ENCODE measurements at regions not wholly inside any gene's neighbourhood (a gene's known extent, or its start where the extent isn't known, plus 50 kb on each side); places are given as distances from the start of the nearest gene placed in this dataset.

DNA sequence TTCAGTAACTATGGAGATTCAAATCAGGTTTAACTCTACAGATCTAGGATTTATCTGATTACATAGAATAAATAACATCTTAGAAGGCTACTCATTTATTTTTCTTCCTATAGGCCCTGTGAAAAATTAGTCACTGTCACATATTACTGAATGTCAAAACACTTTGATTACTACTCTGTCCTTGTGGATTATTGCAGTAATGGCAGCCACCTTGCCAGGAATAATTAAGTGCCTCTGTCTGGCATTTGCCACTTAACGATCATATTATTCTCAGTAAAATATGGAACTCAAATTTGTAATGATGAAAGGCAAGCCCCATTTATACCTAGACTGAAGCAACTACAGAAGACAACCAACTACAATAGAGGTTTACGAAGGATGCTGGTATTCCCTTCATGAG is 596.3 kb upstream of the ARPP21 start:
- no peak for TF ChIP-seq POLR2A (IDR thresholded peaks at IDR 0.05; ENCODE audit: low read depth, low read length)
- no peak for TF ChIP-seq MYC (IDR thresholded peaks at IDR 0.05; ENCODE audit: low read depth, low read length)
- TF ChIP-seq EZH2 (IDR thresholded peaks at IDR 0.05; ENCODE audit: borderline replicate concordance, low read depth, low read length, severe bottlenecking): no peak
- TF ChIP-seq, protein P1, sequence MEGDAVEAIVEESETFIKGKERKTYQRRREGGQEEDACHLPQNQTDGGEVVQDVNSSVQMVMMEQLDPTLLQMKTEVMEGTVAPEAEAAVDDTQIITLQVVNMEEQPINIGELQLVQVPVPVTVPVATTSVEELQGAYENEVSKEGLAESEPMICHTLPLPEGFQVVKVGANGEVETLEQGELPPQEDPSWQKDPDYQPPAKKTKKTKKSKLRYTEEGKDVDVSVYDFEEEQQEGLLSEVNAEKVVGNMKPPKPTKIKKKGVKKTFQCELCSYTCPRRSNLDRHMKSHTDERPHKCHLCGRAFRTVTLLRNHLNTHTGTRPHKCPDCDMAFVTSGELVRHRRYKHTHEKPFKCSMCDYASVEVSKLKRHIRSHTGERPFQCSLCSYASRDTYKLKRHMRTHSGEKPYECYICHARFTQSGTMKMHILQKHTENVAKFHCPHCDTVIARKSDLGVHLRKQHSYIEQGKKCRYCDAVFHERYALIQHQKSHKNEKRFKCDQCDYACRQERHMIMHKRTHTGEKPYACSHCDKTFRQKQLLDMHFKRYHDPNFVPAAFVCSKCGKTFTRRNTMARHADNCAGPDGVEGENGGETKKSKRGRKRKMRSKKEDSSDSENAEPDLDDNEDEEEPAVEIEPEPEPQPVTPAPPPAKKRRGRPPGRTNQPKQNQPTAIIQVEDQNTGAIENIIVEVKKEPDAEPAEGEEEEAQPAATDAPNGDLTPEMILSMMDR (IDR thresholded peaks at IDR 0.05; ENCODE audit: extremely low read depth in 1 of 2, insufficient read depth in 1 of 2, low read depth in 1 of 2, low read length in 2 of 2): no peak
- no peak for TF ChIP-seq FOS (IDR thresholded peaks at IDR 0.05; ENCODE audit: borderline replicate concordance, insufficient read depth, low read length)
- no peak for TF ChIP-seq JUN (IDR thresholded peaks at IDR 0.05; ENCODE audit: borderline replicate concordance, insufficient read depth, insufficient read length, low read depth)
- H3K4me3 ChIP-seq (replicated peaks in 1 of 3; ENCODE audit: insufficient read depth in 1 of 3, low read depth in 1 of 3, low read length in 3 of 3): no peak overlapping the region
- FAIRE-seq: no peak
- DNase-seq (ENCODE audit: low read depth, low spot score): no peak
- ChIA-PET CTCF (no interaction called here), POLR2A (no interaction called here)
- no TSS peak for BruUV-seq (replicated peaks)
- H3K9me1 ChIP-seq (replicated peaks; ENCODE audit: control insufficient read depth, extremely low read depth, insufficient read depth, low read length): no peaks in the 10 kb centered on the region
- H3K4me1 ChIP-seq (ENCODE audit: control insufficient read depth, extremely low read depth, insufficient read depth, low read length): no peaks in the 10 kb centered on the region
- no peak overlapping the region for H2AFZ ChIP-seq (ENCODE audit: low read depth, low read length)
- no peaks in the 10 kb centered on the region for H4K20me1 ChIP-seq (replicated peaks; ENCODE audit: control insufficient read depth, extremely low read depth, insufficient read depth, low read length)
- intact Hi-C loops (cut with micrococcal nuclease): no loop called here
- no peaks in the 10 kb centered on the region for H3K79me2 ChIP-seq (ENCODE audit: control insufficient read depth, insufficient read depth, low read length)
- dilution Hi-C loops (cut with MboI; ENCODE audit: extremely low pct_ligation_motif_present, low sequenced_read_pairs): no loop called here
- H3K27ac ChIP-seq (ENCODE audit: insufficient read depth, low read depth, low read length): no peak overlapping the region
- H3K36me3 ChIP-seq (ENCODE audit: control insufficient read depth in 2 of 2, extremely low read depth in 1 of 2, insufficient read depth in 2 of 2, low read length in 2 of 2): no peaks in the 10 kb centered on the region
- no peaks in the 10 kb centered on the region for H3K9me3 ChIP-seq (replicated peaks; ENCODE audit: control insufficient read depth, insufficient read depth, low read length)
- no peaks in the 10 kb centered on the region for H3K27me3 ChIP-seq (ENCODE audit: control insufficient read depth in 2 of 2, insufficient read depth in 2 of 2, low read length in 2 of 2)
- no peak overlapping the region for H3K4me2 ChIP-seq (ENCODE audit: insufficient read depth, low read length)
- no peak overlapping the region for H3K9ac ChIP-seq (replicated peaks; ENCODE audit: extremely low read depth, insufficient read depth, low read length)

DNA sequence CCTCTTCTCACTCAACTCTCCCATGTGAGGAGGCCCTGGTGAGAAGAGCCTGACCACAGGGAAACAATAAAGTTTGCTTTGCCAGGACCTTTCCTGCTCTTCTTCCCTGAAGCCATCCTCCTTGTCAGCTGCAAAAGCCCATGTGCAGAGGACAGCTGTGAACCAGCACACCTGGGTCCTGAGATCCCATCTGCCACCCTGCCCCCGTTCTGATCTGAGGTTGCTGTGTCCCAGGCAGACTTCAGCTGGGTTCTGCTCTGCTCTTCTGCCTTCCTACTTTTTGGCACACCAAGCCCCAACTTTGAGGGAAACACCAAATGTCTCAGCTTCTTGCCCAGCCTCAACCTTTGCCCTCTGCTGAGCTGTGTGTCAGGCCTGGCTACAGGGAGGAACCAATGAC is 595.1 kb upstream of the ARPP21 start:
- Histone ChIP-seq H3K4me1 (ENCODE audit: control insufficient read depth, extremely low read depth, insufficient read depth, low read length) (no peaks in the 10 kb centered on the region), H3K27ac (ENCODE audit: insufficient read depth, low read depth, low read length) (no peak overlapping the region), H3K27me3 (ENCODE audit: control insufficient read depth in 2 of 2, insufficient read depth in 2 of 2, low read length in 2 of 2) (no peaks in the 10 kb centered on the region), H4K20me1 (replicated peaks; ENCODE audit: control insufficient read depth, extremely low read depth, insufficient read depth, low read length) (no peaks in the 10 kb centered on the region), H3K9me1 (replicated peaks; ENCODE audit: control insufficient read depth, extremely low read depth, insufficient read depth, low read length) (no peaks in the 10 kb centered on the region), H2AFZ (ENCODE audit: low read depth, low read length) (no peak overlapping the region), H3K4me2 (ENCODE audit: insufficient read depth, low read length) (no peak overlapping the region), H3K4me3 (replicated peaks in 1 of 3; ENCODE audit: insufficient read depth in 1 of 3, low read depth in 1 of 3, low read length in 3 of 3) (no peak overlapping the region), H3K36me3 (ENCODE audit: control insufficient read depth in 2 of 2, extremely low read depth in 1 of 2, insufficient read depth in 2 of 2, low read length in 2 of 2) (no peaks in the 10 kb centered on the region), H3K9me3 (replicated peaks; ENCODE audit: control insufficient read depth, insufficient read depth, low read length) (no peaks in the 10 kb centered on the region), H3K9ac (replicated peaks; ENCODE audit: extremely low read depth, insufficient read depth, low read length) (no peak overlapping the region), H3K79me2 (ENCODE audit: control insufficient read depth, insufficient read depth, low read length) (no peaks in the 10 kb centered on the region)
- dilution Hi-C loops (cut with MboI; ENCODE audit: extremely low pct_ligation_motif_present, low sequenced_read_pairs) (no loop called here), intact Hi-C loops (cut with micrococcal nuclease) (no loop called here)
- POLR2A ChIA-PET: no interaction called here
- DNase-seq (ENCODE audit: low read depth, low spot score) (no peak), FAIRE-seq (no peak)
- TF ChIP-seq FOS (IDR thresholded peaks at IDR 0.05; ENCODE audit: borderline replicate concordance, insufficient read depth, low read length) (no peak), POLR2A (IDR thresholded peaks at IDR 0.05; ENCODE audit: low read depth, low read length) (no peak), EZH2 (IDR thresholded peaks at IDR 0.05; ENCODE audit: borderline replicate concordance, low read depth, low read length, severe bottlenecking) (no peak), GATA2 (IDR thresholded peaks at IDR 0.05; ENCODE audit: insufficient read depth, insufficient read length, low read depth, low read length) (no peak), JUN (IDR thresholded peaks at IDR 0.05; ENCODE audit: borderline replicate concordance, insufficient read depth, insufficient read length, low read depth) (no peak), MYC (IDR thresholded peaks at IDR 0.05; ENCODE audit: low read depth, low read length) (no peak), POLR2AphosphoS5 (IDR thresholded peaks at IDR 0.05; ENCODE audit: insufficient read depth, low read depth, low read length) (no peak)
- TF ChIP-seq, protein P2, sequence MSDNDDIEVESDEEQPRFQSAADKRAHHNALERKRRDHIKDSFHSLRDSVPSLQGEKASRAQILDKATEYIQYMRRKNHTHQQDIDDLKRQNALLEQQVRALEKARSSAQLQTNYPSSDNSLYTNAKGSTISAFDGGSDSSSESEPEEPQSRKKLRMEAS (IDR thresholded peaks at IDR 0.05; ENCODE audit: insufficient read depth, insufficient read length): no peak
- TF ChIP-seq, protein P1 (IDR thresholded peaks at IDR 0.05; ENCODE audit: extremely low read depth in 1 of 2, insufficient read depth in 1 of 2, low read depth in 1 of 2, low read length in 2 of 2): no peak
- BruUV-seq (replicated peaks): no TSS peak
- CTCF ChIA-PET: no interaction called here

Data from endothelial cell of umbilical vein (primary cell).